WERI-Rb-1 (cell line): ENCODE measurements at regions not wholly inside any gene's neighbourhood (a gene's known extent, or its start where the extent isn't known, plus 50 kb on each side); places are given as distances from the start of the nearest gene placed in this dataset.

ENCODE experiments used
- DNase-seq: peaks from one replicate; pipeline ENCODE4 v3.0.0-alpha.2; 2020
- H3K27ac ChIP-seq: fragments of 250-450 bp; sonication (Bioruptor Pico); 2 replicates; pipeline ENCODE4 v1.5.1; 2020; ENCODE audit warnings: mild to moderate bottlenecking, moderate library complexity
- H3K27me3 ChIP-seq: fragments of 250-450 bp; sonication (Bioruptor Pico); 2 replicates; pipeline ENCODE4 v1.5.1; 2021; ENCODE audit warnings: mild to moderate bottlenecking, low read depth, moderate library complexity; ENCODE audit not compliant: insufficient read depth, severe bottlenecking
- H3K36me3 ChIP-seq: fragments of 250-450 bp; sonication (Bioruptor Pico); 2 replicates; pipeline ENCODE4 v1.5.1; 2020; ENCODE audit warnings: mild to moderate bottlenecking, moderate library complexity
- H3K4me3 ChIP-seq: 2 replicates; pipeline ENCODE4 v1.5.1; 2011; ENCODE audit warnings: low read depth, mild to moderate bottlenecking, control low read depth, low read length
- H3K9me3 ChIP-seq: fragments of 250-450 bp; sonication (Bioruptor Pico); 2 replicates; pipeline ENCODE4 v1.5.1; 2021; ENCODE audit warnings: mild to moderate bottlenecking, moderate library complexity; ENCODE audit not compliant: severe bottlenecking
- TF ChIP-seq, protein P1 (sequence below): IDR thresholded peaks from 2 replicates; pipeline ENCODE4 v1.5.1; 2011; ENCODE audit warnings: low read depth, mild to moderate bottlenecking, control low read depth, inconsistent platforms, low read length

DNA sequence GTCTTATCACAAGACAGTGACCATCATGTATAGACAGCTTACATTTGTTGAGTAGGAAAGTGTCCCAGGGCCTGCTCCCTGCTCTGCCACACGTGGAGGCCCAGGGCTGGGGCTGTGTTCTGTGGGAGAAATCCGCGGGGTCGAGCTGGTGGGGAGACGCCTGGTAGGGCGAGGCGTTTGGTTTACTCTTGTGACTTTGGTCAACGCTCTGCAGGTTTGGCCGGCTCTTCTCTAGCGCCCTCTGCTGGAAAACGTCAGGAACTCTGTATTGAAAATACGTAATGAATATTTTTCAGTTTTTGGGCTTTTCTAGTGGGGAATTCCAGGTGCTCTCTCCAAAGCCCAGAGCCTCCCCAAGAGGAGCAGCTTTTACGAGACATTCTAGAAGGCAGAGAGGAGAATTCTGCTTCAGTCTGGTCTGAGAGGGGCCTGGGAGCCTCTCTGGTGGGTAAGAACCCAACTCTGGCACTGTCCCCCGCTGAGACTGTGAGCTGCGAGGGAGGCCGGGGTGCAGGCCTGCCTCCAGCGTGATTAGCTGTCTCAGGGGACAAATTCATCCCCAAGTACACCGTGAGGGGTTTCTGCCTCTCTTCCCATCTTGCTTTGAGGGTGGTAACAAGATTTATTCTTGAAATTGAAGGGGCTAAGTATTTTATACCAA is 112.6 kb upstream of the RALGAPA2 start:
- H3K4me3 ChIP-seq: no peak overlapping the region
- no peak overlapping the region for H3K27ac ChIP-seq
- DNase-seq: peak; percentile 68

DNA sequence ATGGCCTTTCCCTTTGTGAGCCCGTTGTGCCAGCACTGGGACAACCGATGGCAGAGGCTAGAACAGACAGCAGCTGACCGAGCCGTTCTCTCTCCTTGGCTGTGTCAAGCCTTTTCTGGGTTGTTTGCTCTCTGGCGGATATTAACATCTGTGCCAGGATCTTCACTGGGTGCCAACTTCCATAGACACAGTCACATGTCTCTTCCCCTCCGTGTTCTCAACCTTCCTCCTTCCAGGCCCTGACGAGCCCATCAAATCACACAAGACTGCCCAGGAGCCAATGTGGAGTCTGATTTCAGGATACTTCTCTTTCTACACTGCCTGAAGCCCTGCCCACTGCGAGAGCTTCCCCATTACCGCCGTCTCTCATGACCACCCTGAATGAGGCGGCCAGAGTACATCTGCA is 111.0 kb upstream of the RALGAPA2 start:
- Histone ChIP-seq H3K9me3 (no peaks in the 10 kb centered on the region), H3K36me3 (no peaks in the 10 kb centered on the region), H3K27ac (no peak overlapping the region), H3K4me3 (no peak overlapping the region), H3K27me3 (no peaks in the 10 kb centered on the region)
- no peak for DNase-seq
- TF ChIP-seq, protein P1, sequence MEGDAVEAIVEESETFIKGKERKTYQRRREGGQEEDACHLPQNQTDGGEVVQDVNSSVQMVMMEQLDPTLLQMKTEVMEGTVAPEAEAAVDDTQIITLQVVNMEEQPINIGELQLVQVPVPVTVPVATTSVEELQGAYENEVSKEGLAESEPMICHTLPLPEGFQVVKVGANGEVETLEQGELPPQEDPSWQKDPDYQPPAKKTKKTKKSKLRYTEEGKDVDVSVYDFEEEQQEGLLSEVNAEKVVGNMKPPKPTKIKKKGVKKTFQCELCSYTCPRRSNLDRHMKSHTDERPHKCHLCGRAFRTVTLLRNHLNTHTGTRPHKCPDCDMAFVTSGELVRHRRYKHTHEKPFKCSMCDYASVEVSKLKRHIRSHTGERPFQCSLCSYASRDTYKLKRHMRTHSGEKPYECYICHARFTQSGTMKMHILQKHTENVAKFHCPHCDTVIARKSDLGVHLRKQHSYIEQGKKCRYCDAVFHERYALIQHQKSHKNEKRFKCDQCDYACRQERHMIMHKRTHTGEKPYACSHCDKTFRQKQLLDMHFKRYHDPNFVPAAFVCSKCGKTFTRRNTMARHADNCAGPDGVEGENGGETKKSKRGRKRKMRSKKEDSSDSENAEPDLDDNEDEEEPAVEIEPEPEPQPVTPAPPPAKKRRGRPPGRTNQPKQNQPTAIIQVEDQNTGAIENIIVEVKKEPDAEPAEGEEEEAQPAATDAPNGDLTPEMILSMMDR: no peak

More for the DNA sequence above, 112.6 kb upstream of the RALGAPA2 start:
- TF ChIP-seq, protein P1: peak; percentile 68
- Histone ChIP-seq H3K27me3 (no peaks in the 10 kb centered on the region), H3K36me3 (no peaks in the 10 kb centered on the region), H3K9me3 (peaks cover 5% of the 10 kb centered on the region)

GRCh38 chr20:20821484-20822260 is 109.2 kb upstream of the RALGAPA2 start:
- H3K27ac ChIP-seq: no peak overlapping the region
- TF ChIP-seq, protein P1: no peak

GRCh38 chr20:20820785-20821483 is 108.5 kb upstream of the RALGAPA2 start:
- TF ChIP-seq, protein P1: no peak
- no peak overlapping the region for H3K4me3 ChIP-seq

More at GRCh38 chr20:20821484-20822260, 109.2 kb upstream of the RALGAPA2 start:
- Histone ChIP-seq H3K9me3 (no peaks in the 10 kb centered on the region), H3K27me3 (no peaks in the 10 kb centered on the region), H3K4me3 (no peak overlapping the region), H3K36me3 (no peaks in the 10 kb centered on the region)
- DNase-seq: no peak

GRCh38 chr20:20820104-20820503 is 107.7 kb upstream of the RALGAPA2 start:
- TF ChIP-seq, protein P1: peak; percentile 61
- Histone ChIP-seq H3K9me3 (no peaks in the 10 kb centered on the region), H3K27ac (no peak overlapping the region), H3K27me3 (no peaks in the 10 kb centered on the region), H3K4me3 (no peak overlapping the region), H3K36me3 (no peaks in the 10 kb centered on the region)
- DNase-seq: peak; percentile 77

More at GRCh38 chr20:20820785-20821483, 108.5 kb upstream of the RALGAPA2 start:
- no peaks in the 10 kb centered on the region for H3K27me3 ChIP-seq
- DNase-seq: no peak
- no peaks in the 10 kb centered on the region for H3K9me3 ChIP-seq
- H3K36me3 ChIP-seq: no peaks in the 10 kb centered on the region
- no peak overlapping the region for H3K27ac ChIP-seq
